ENCODE measurements at regions not wholly inside any gene's neighbourhood (a gene's known extent, or its start where the extent isn't known, plus 50 kb on each side); places are given as distances from the start of the nearest gene placed in this dataset.

GRCh38 chr3:146313031-146313745 is 62.3 kb upstream of the PLSCR4 start:
- Histone ChIP-seq H3K9me3 (ENCODE audit: low read length) (no peaks in the 10 kb centered on the region), H4K20me1 (ENCODE audit: insufficient read depth) (no peaks in the 10 kb centered on the region), H3K4me2 (ENCODE audit: low read length) (no peak overlapping the region)

GRCh38 chr3:146308682-146309081 is 57.8 kb upstream of the PLSCR4 start:
- Histone ChIP-seq H3K9me2 (ENCODE audit: insufficient read depth, low read length) (no peaks in the 10 kb centered on the region), H3K27ac (ENCODE audit: low read length) (no peak overlapping the region), H3K4me3 (ENCODE audit: low read length) (no peak overlapping the region), H2AFZ (ENCODE audit: low read depth, low read length) (no peak overlapping the region), H3K79me2 (replicated peaks; ENCODE audit: insufficient read depth, low read length) (no peaks in the 10 kb centered on the region), H3K9me3 (ENCODE audit: low read length) (no peaks in the 10 kb centered on the region), H3K9ac (ENCODE audit: low read length) (no peak overlapping the region), H3F3A (ENCODE audit: insufficient read depth, low read length, poor library complexity, severe bottlenecking) (no peaks in the 10 kb centered on the region), H3K4me2 (ENCODE audit: low read length) (no peak overlapping the region), H4K20me1 (ENCODE audit: insufficient read depth) (no peaks in the 10 kb centered on the region), H3K27me3 (ENCODE audit: insufficient read depth, low read depth, low read length) (no peaks in the 10 kb centered on the region), H3K36me3 (ENCODE audit: insufficient read depth, low read length) (no peaks in the 10 kb centered on the region)
- TF ChIP-seq SMC3 (conservative IDR thresholded peaks at IDR 0.05; ENCODE audit: poor library complexity), result no peak
- TF ChIP-seq CTCF (IDR thresholded peaks at IDR 0.05; ENCODE audit: poor library complexity, severe bottlenecking), result no peak
- no peak for TF ChIP-seq MXI1 (conservative IDR thresholded peaks at IDR 0.05; ENCODE audit: poor library complexity, severe bottlenecking)
- TF ChIP-seq POLR2AphosphoS5 (IDR thresholded peaks at IDR 0.05), result no peak
- TF ChIP-seq TAF1 (IDR thresholded peaks at IDR 0.05; ENCODE audit: low read depth), result no peak
- TF ChIP-seq EP300 (conservative IDR thresholded peaks at IDR 0.05; ENCODE audit: poor library complexity, severe bottlenecking), result no peak
- TF ChIP-seq RAD21 (conservative IDR thresholded peaks at IDR 0.05), result no peak
- no peak for TF ChIP-seq EZH2 (IDR thresholded peaks at IDR 0.05; ENCODE audit: borderline replicate concordance, insufficient read depth, low read length, poor library complexity, severe bottlenecking)

More at GRCh38 chr3:146313031-146313745, 62.3 kb upstream of the PLSCR4 start:
- Histone ChIP-seq H3K36me3 (ENCODE audit: insufficient read depth, low read length) (no peaks in the 10 kb centered on the region), H3K27ac (ENCODE audit: low read length) (no peak overlapping the region), H3F3A (ENCODE audit: insufficient read depth, low read length, poor library complexity, severe bottlenecking) (no peaks in the 10 kb centered on the region), H3K79me2 (replicated peaks; ENCODE audit: insufficient read depth, low read length) (no peaks in the 10 kb centered on the region), H3K9me2 (ENCODE audit: insufficient read depth, low read length) (no peaks in the 10 kb centered on the region), H2AFZ (ENCODE audit: low read depth, low read length) (no peak overlapping the region), H3K4me3 (ENCODE audit: low read length) (no peak overlapping the region), H3K27me3 (ENCODE audit: insufficient read depth, low read depth, low read length) (no peaks in the 10 kb centered on the region), H3K9ac (ENCODE audit: low read length) (no peak overlapping the region)
- no peak for TF ChIP-seq EP300 (conservative IDR thresholded peaks at IDR 0.05; ENCODE audit: poor library complexity, severe bottlenecking)
- TF ChIP-seq TAF1 (IDR thresholded peaks at IDR 0.05; ENCODE audit: low read depth), result no peak
- TF ChIP-seq EZH2 (IDR thresholded peaks at IDR 0.05; ENCODE audit: borderline replicate concordance, insufficient read depth, low read length, poor library complexity, severe bottlenecking), result no peak
- TF ChIP-seq POLR2AphosphoS5 (IDR thresholded peaks at IDR 0.05), result no peak
- no peak for TF ChIP-seq CTCF (IDR thresholded peaks at IDR 0.05; ENCODE audit: poor library complexity, severe bottlenecking)
- no peak for TF ChIP-seq MXI1 (conservative IDR thresholded peaks at IDR 0.05; ENCODE audit: poor library complexity, severe bottlenecking)
- TF ChIP-seq SMC3 (conservative IDR thresholded peaks at IDR 0.05; ENCODE audit: poor library complexity), result no peak
- TF ChIP-seq RAD21 (conservative IDR thresholded peaks at IDR 0.05), result no peak
- no peak for TF ChIP-seq REST (IDR thresholded peaks at IDR 0.05; ENCODE audit: borderline replicate concordance)

Measured in neural cell (in vitro differentiated cells).